ENCODE measurements at regions not wholly inside any gene's neighbourhood (a gene's known extent, or its start where the extent isn't known, plus 50 kb on each side); places are given as distances from the start of the nearest gene placed in this dataset.

DNA sequence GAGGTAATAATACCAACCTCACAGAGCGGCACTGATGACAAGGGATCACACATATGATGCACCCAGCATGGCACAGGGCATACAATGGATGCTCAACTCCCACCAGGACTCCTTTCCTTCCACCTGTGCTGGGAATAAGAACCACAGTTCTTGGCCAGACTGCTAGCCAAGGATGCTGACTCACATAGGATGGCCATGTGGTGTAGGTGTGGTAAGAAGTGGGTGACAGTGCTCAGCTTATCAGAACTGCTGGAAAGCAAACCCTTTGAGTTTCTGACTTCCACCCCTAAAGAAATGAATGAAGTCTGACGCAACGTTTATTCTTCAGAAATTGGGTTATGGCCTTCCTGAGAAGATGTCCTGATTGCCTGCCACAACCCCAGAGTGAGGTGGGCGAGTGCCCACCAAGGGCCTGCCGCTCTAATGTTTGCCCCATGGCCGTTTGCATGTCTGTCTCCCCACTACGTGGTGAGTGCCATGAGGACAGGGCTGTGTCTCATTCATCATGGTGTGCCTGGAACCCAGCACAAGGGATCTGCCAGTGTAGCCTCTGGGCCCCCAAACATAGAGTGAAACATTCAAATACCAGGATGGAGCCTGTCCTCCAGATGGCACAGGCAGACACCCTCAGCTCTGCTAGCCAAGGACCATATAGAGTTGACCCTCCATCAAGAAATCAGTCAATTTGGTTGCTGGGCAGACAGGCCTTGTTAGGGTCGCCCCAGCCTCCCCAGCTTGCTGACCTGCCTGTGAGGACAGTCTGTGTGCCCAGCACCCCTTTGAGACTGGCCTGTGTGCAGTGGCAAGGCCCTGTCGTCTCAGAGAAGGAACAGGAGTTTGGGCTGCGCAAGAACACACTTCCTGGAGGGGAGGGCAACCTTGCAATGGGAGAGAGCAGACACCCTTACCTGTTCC is 57.6 kb upstream of the SLCO2A1 start:
- TF ChIP-seq, protein P1, sequence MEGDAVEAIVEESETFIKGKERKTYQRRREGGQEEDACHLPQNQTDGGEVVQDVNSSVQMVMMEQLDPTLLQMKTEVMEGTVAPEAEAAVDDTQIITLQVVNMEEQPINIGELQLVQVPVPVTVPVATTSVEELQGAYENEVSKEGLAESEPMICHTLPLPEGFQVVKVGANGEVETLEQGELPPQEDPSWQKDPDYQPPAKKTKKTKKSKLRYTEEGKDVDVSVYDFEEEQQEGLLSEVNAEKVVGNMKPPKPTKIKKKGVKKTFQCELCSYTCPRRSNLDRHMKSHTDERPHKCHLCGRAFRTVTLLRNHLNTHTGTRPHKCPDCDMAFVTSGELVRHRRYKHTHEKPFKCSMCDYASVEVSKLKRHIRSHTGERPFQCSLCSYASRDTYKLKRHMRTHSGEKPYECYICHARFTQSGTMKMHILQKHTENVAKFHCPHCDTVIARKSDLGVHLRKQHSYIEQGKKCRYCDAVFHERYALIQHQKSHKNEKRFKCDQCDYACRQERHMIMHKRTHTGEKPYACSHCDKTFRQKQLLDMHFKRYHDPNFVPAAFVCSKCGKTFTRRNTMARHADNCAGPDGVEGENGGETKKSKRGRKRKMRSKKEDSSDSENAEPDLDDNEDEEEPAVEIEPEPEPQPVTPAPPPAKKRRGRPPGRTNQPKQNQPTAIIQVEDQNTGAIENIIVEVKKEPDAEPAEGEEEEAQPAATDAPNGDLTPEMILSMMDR (conservative IDR thresholded peaks at IDR 0.05; ENCODE audit: low read length) = no peak
- no peak for TF ChIP-seq EZH2phosphoT487 (IDR thresholded peaks at IDR 0.05; ENCODE audit: borderline replicate concordance, low read depth, low read length)

Data from OCI-LY7 (cell line).